ENCODE measurements at regions not wholly inside any gene's neighbourhood (a gene's known extent, or its start where the extent isn't known, plus 50 kb on each side); places are given as distances from the start of the nearest gene placed in this dataset.

GRCh38 chr3:153314038-153314437, 152.0 kb downstream of the RAP2B start:
- no peak for DNase-seq (ENCODE audit: low spot score)

DNA sequence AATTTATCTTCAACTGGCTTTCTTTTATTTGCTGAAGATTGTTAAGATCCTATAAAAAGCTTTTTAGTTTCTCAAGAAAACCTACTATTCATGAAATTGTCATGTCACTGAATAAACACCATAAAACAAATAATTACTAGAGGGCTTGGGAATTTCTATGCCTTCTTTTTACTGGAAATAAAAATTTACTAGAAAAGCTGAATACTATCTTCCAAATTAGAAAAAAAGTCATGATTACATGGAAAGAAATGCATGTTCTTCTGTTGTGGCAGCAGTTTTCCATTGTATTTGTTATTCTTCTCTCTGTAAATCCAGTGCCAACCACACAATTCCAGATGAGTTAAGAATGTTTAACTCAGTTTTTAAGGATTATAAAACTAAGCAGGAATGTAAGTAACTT, 153.8 kb downstream of the RAP2B start:
- no peak for DNase-seq (ENCODE audit: low spot score)

- peak; percentile 12 for DNase-seq (ENCODE audit: low spot score)
These were observed 157.9 kb downstream of the RAP2B start for GRCh38 chr3:153319705-153320554.

DNA sequence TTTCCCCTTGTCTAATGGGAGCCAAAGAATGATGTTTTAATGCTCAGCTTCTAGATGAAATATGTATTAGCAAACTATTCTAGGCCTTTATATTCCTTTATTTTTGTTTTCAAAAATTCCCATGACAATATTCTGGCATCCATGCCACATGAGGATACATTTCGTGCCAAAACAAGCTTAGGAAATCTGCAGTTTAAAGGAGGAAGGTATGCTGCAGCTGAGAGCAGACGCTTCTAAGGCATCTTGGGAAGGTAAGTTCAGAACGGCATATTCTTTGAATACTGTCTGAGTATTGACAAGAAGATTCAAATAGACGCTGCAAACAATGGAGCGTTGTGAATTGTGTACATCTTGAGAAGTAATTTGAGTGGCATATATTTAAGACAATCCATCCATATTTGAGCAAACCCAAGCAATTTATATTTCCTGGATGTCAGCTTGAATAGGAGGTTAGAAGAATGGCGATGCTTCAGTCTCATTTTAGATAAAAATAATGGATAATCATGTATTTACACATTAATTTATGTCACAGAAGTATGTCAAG, 158.6 kb downstream of the RAP2B start:
- DNase-seq (ENCODE audit: low spot score) = no peak

GRCh38 chr3:153328690-153329089, 166.7 kb downstream of the RAP2B start:
- DNase-seq (ENCODE audit: low spot score) = no peak

DNA sequence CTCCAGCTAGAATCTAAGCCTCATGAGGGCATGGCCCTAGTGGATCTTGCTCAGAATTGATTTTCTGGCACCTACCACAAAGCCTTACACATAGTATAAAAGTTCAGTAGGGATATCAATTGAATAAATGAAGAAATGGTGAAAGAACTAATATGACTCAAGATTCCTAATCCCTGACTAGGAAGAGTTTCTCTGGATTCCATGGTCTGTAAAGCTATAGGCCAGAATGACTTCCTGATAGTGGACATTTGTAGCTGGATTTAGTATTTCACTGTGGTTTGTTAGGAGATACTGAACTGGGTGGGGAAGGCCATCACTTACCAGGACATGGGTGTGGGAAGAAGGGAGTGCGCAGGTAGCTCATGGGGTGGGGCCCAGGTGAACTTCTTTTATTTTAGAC, 168.9 kb downstream of the RAP2B start:
- no peak for DNase-seq (ENCODE audit: low spot score)

DNA sequence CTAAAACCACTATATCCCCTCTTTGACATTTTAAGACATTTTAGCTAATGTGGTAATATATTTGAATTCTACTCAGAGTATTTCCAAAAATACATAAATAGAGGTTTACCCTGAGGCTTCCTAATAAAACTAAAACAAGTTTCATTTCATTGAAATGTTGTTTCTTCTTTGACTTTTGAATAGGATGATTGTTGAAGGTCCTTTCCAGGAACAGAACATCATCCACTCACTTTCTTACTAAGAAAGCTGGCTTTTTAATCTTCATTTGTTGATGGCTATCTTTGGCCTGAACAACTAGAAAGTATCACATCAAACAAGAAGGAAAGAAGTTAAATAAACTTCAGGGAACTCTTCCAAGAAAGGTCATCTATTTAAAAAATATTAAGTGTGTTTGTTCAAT, 169.7 kb downstream of the RAP2B start:
- DNase-seq (ENCODE audit: low spot score) = no peak

GRCh38 chr3:153334558-153334957, 172.5 kb downstream of the RAP2B start:
- no peak for DNase-seq (ENCODE audit: low spot score)

DNA sequence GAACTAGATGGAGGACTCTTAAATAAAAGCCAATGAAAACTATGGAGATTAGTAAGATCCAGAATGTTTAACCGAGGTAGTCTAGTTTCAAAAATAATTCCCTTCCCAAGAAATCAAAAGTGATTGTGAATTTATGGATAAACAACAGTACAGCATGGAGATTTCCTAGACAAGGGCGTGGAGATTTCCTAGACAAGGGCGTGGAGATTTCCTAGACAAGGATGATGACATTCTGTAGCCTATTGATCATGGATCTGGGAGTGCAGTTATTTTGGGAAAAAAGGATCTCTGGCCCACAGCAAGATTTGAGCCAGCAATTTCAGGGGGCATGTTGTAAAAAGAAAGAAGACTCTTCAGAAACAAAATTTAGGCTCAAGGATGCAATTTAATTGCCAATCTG, 175.3 kb downstream of the RAP2B start:
- DNase-seq (ENCODE audit: low spot score) = no peak

DNA sequence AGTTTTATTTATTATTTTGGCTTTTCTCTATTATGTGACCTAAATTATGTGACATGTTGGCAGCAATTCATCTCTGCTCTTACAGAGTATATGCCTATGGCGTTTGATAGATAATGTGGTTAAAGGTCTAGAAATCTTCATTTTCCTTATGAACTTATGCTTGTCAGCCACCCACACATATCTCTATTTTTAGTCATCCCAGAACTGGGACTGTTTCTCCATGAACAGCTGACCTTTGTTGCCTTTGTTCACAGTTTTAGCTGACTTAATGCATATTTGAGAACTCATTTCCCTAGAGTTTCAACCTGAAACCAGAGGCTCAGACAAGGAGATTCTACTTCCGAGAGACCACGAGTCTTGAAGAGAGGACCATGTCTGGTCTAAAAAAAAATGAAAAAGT, 176.5 kb downstream of the RAP2B start:
- DNase-seq (ENCODE audit: low spot score) = peak; percentile 14

DNA sequence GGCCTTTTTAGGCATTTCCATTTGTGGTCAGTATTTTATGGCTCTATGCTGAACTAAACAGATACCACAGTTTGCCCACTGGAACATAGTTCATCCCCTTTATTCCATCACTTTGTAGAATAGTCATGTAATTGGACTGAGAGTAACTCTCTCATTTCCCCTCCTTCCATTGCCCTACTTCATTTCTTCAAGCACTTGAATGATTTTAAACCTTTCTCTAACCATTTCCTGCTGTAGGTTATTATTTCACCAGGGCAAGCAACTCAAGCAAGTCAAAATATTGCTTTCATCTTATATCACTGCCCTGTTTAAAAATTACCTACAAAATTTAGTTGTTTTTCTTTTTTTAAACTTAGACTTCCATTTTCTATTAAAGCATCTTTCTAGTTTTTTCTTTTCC, 177.0 kb downstream of the RAP2B start:
- DNase-seq (ENCODE audit: low spot score) = no peak

DNA sequence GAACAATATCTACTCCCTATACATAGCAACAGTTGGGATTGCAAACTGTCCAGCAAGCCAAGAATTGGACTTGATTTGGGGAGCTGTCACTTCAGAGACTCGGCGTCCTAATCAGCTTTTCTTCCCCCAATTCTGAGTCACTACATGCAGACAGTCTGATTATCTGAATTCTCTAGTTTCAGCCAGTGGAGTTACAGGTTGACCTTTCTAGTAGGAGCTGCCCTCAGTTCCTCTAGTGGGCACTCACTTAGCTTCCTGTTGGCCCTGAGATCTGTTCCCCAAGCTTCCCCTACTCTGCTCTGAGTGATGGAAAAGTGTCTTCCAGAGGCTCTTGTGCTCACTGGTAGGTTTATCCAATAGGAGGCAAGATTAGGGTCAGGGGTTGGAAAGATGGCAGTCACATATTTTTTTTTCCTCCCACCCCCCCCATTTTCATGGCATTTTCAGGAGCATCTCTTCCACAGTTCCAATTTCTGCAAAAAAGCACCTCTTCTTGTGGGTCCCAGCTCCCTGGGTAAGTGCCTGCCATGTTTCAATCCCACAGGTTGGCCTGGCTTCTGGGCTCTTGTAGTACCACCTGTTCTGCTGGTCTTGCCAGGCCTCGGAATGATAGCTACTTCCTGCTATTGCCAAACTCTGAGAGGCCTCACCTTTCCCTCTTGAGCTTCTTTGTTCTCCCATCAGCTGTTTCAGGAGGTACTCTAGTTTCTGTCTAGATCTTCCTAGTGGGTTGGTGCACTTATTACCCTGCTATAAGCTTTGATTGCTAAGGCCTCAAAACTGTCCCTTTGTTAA, 182.2 kb downstream of the RAP2B start:
- DNase-seq (ENCODE audit: low spot score) = no peak

DNA sequence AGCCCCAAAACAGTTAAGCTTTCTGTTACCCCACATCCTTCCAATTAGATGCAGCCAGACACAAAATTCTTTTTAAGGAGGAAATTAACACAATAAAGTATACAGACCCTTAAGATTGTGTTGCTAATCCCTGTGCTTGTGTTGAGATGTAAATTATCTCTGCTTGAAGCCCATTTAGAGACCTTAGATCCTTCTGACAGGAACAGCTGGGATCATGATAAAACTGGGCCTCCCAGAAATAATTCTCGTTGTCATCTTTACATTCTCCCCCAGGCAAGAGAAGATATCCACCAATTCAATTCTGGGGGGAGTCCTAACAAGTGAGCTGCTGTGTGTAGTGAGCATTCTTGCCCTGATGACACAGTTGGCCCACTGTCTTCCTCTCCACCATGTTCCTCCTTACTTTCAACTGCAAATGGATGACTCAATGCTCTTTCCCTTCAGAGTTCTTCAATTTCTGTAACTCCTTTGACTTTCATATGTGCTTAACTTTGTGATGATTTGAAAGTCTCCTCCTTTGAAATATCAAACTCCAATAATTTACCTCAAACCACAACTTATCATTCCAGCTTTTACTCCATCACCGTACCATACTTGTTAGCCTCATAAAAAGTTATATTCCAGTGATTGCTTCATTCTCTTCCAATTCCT, 186.6 kb downstream of the RAP2B start:
- no peak for DNase-seq (ENCODE audit: low spot score)

DNA sequence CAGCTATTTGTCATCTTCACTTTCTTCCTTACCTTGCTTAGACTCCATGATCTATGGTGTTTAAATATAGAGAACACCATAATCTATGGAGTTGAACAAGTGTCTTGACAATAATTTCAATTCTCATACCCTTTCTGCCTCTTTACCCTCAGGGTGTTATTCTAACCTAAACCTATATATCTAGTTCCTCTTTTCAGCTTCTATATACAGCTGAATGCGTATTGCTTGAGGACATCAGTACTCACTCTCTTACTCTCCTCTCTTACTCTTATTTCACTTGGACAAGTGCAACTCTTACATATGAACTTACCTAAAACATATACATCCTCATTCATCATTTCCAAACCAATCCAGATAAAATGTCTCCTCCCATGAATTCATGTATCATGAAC, 187.1 kb downstream of the RAP2B start:
- no peak for DNase-seq (ENCODE audit: low spot score)

GRCh38 chr3:153350420-153350819, 188.4 kb downstream of the RAP2B start:
- no peak for DNase-seq (ENCODE audit: low spot score)

DNA sequence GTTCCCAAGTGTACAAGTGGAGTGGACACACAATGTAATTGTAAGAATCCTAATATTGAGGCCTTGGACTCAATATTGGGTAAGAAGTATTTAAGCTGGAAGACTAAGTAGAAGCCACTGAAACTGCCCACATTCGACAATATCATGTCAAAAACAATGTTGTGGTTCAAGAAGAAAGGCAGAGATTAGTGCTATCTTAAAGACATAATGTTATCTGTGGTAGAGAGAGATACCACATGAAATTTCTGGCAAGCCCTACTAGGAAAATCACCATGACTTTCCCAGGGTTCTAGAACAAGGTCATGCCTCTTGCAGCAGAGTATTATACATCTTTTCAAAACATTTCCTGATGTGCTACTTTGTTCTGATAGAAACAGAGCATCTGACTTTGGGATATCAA, 192.6 kb downstream of the RAP2B start:
- DNase-seq (ENCODE audit: low spot score) = no peak

- DNase-seq (ENCODE audit: low spot score) = no peak
These were observed 193.5 kb downstream of the RAP2B start for GRCh38 chr3:153355559-153355958.

DNA sequence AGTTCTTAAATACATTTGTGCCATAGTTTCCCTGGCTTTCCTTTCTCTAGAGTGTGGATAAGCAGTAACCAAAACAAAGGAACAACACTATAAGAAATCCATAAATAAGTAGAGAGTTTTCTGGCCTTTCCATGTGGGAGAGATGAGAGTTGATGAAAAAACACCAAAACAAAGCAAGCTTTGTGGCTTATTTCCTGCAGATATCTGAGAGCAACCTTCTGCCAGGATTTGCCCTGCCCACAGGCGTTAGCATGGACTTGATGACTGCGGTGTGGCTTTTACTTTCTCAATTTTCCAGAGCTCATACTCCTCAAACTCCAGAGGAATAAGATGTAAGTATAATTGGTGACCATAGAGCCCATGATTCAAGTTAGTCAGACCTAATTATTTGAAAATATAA, 194.9 kb downstream of the RAP2B start:
- no peak for DNase-seq (ENCODE audit: low spot score)

DNA sequence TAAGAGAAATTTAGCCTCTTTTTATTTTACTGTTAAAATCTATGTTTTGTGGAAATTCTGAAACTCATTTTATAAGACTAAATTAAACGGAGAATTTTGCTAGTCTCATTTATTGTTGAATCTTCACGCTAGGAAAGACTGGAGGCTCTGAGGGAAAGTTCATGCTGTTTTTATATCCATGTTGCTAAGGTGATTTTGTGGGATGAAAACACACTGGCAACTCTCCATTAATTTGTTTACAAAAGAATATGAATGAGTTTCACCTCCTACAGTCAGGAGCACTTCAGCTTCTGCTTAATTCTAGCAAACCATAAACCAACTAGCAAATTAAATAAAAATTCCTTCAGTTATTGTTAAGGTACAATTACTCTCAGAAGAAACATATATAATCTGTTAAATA, 195.4 kb downstream of the RAP2B start:
- DNase-seq (ENCODE audit: low spot score) = no peak

DNA sequence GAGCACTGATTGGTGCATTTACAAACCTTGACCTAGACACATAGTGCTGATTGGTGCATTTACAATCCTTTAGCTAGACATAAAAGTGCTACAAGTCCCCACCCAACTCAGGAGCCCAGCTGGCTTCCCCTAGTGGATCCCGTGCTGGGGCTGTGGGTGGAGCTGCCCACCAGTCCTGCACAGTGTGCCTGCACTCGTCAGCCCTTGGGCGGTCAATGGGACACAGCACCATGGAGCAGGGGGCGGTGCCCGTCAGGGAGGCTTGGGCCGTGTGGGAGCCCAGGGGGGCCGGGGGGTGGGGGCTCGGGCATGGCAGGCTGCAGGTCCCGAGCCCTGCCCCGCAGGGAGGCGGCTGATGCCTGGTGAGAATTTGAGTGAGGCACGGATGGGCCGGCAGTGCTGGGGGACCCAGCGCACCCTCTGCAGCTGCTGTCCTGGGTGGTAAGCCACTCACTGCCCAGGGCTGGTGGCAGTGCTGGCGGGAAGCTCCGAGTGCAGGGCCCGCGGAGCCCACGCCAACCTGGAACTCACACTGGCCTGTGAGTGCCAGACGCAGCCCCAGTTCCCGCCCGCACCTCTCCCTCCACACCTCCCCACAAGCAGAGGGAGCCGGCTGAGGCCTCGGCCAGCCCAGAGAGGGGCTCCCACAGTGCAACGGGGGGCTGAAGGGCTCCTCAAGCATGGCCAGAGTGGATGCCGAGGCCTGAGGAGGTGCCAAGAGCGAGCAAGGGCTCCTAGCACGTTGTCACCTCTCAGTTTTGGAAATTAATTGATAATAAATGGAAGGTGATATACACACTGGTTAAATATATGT, 207.7 kb downstream of the RAP2B start:
- DNase-seq (ENCODE audit: low spot score) = no peak

DNA sequence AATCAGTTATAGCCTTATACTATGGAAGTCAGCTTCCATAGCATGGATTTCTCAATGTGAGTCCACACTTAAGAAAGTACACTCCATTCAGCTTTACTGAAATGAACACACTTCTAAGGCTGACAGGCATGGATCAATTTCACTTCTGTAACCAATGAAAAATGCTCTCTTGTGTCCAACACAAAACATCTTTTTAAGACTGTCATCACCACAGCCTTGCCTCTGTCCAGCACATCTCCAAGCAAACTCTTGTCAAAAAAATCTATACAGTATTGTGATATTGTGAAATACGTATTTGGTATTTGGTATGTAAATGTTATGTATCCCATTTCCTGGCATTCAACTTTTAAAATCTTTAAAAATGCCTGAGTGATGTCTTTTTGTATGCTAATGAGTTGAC, 208.7 kb downstream of the RAP2B start:
- no peak for DNase-seq (ENCODE audit: low spot score)

DNA sequence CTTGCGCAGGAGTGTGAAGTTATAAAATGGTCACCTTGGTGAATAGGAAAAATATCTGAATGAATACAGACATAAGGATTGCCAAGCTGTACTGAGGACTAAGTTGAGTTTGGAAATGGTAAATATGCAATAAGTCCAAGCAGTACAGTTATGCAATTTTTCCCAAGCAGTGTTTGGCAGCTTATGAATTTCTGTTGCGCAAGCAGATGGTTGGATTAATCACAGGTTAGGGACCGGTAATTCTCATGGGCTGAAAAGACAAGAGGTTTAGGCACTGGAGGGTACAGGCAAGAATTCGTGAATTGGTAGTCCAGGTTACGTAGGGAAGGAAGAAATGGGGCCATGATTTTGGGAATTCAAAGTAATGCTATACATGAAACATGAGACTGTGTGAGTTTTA, 210.3 kb downstream of the RAP2B start:
- no peak for DNase-seq (ENCODE audit: low spot score)
